ENCODE measurements at regions not wholly inside any gene's neighbourhood (a gene's known extent, or its start where the extent isn't known, plus 50 kb on each side); places are given as distances from the start of the nearest gene placed in this dataset.

- TF ChIP-seq, protein P1, sequence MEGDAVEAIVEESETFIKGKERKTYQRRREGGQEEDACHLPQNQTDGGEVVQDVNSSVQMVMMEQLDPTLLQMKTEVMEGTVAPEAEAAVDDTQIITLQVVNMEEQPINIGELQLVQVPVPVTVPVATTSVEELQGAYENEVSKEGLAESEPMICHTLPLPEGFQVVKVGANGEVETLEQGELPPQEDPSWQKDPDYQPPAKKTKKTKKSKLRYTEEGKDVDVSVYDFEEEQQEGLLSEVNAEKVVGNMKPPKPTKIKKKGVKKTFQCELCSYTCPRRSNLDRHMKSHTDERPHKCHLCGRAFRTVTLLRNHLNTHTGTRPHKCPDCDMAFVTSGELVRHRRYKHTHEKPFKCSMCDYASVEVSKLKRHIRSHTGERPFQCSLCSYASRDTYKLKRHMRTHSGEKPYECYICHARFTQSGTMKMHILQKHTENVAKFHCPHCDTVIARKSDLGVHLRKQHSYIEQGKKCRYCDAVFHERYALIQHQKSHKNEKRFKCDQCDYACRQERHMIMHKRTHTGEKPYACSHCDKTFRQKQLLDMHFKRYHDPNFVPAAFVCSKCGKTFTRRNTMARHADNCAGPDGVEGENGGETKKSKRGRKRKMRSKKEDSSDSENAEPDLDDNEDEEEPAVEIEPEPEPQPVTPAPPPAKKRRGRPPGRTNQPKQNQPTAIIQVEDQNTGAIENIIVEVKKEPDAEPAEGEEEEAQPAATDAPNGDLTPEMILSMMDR (IDR thresholded peaks at IDR 0.05), result no peak
- TF ChIP-seq POLR2A (IDR thresholded peaks at IDR 0.05), result no peak
Measured at GRCh38 chr9:88274078-88274477, 114.2 kb upstream of the SPIN1 start.

Measured in thyroid gland (tissue), 4 donors.